Small intestine (tissue), 7 donors: ENCODE measurements at regions not wholly inside any gene's neighbourhood (a gene's known extent, or its start where the extent isn't known, plus 50 kb on each side); places are given as distances from the start of the nearest gene placed in this dataset.

Experiments used
- DNase-seq, 2 donors: peaks; one replicate each; pipeline versions ENCODE4 v3.0.0 to v3.0.0-alpha.2; 2013
- FAIRE-seq: peaks from 2 replicates; lab custom pipeline; 2012; peaks lifted over from hg19 to GRCh38; lab: Jason Lieb, UNC
- H3K27ac ChIP-seq, 3 donors: one replicate each; pipeline ENCODE4 v1.5.1; 2013; ENCODE audit warnings: low read length in 2 of 3, mild to moderate bottlenecking in 2 of 3, control low read depth in 1 of 3, inconsistent platforms in 1 of 3, low read depth in 1 of 3, moderate library complexity in 1 of 3
- H3K27me3 ChIP-seq, 3 donors: one replicate each; pipeline ENCODE4 v1.6.1; 2013; ENCODE audit warnings: low read length in 3 of 3, inconsistent platforms in 1 of 3; ENCODE audit not compliant: control insufficient read depth in 3 of 3, insufficient read depth in 3 of 3
- H3K36me3 ChIP-seq, 3 donors: one replicate each; pipeline ENCODE4 v1.6.1; 2013; ENCODE audit warnings: low read length in 3 of 3, inconsistent platforms in 1 of 3, low read depth in 1 of 3, mild to moderate bottlenecking in 1 of 3, moderate library complexity in 1 of 3; ENCODE audit not compliant: control insufficient read depth in 3 of 3, insufficient read depth in 2 of 3
- H3K4me1 ChIP-seq, 3 donors: one replicate each; pipeline ENCODE4 v1.6.1; 2013; ENCODE audit warnings: low read length in 2 of 3, inconsistent platforms in 1 of 3, low read depth in 1 of 3, mild to moderate bottlenecking in 1 of 3, moderate library complexity in 1 of 3; ENCODE audit not compliant: control insufficient read depth in 3 of 3, insufficient read depth in 2 of 3
- H3K4me3 ChIP-seq, 3 donors: one replicate each; pipeline ENCODE4 v1.5.1; 2013; ENCODE audit warnings: low read length in 3 of 3, control low read depth in 1 of 3, inconsistent platforms in 1 of 3, low read depth in 1 of 3, mild to moderate bottlenecking in 1 of 3, moderate library complexity in 1 of 3
- H3K9me3 ChIP-seq, 2 donors: one replicate each; pipeline ENCODE4 v1.6.1; 2013; ENCODE audit warnings: low read depth in 1 of 2, low read length in 1 of 2; ENCODE audit not compliant: control insufficient read depth in 2 of 2, insufficient read depth in 1 of 2
- WGBS, 3 donors: extraction: QIAGEN DNeasy Blood & Tissue Kit; methylation state at CpG; one replicate each; pipeline ENCODE4 v1.1.7; 2013; 5-methylcytosine and 5-hydroxymethylcytosine counted together
- donor health status: healthy with polysubstance abuse.
- donor health status: control.
- donor health status: control.
- donor health status: Bipolar disorder and iron deficiency.
- donor health status: healthy.

DNA sequence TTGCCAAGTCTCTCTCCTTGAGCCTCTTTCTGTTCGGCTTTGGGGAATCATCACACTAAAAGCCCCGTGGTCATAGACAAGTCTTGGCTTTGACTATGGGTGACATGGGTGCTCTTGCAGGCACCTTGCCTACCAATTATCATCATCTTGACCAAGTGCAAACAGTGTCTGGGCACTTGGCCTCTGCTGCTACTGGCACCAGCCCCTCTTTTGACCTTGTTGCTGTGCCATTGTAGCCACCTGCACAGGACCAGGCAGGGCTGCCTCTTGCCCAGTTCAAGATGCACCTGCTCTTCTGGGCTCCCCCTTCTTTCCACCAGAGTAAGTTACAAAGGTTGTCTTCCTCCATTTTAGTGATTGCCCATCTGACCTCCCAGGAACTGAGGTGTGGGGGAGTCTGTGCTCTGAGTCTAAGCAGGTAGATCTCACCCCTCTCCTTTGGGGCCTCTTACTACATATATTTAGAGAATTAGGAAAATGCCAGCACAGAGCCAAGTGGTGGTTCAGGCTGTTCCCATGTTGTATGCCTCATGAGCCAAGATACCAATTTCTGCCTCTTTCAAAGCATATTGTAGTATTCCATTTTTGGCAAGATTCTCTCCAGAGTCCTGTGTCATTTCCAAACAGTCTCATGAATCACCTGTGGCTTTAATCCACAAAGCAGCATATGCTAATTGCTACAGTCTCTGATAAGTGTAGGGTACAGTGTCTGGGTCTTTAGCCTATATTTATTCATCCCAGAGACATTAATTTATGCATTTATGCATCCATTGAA, 142.9 kb upstream of the DAP start:
- Histone ChIP-seq H3K36me3 (no peaks in the 10 kb centered on the region), H3K9me3 (no peaks in the 10 kb centered on the region), H3K27ac (no peak overlapping the region), H3K4me3 (no peak overlapping the region), H3K4me1 (no peaks in the 10 kb centered on the region), H3K27me3 (peaks cover 0 to 2% (median 0%) of the 10 kb centered on the region in 3 donors)
- WGBS, 3 donors = 79 to 90% (median 89%) methylated on average over 2 of the region's 2 CpGs
- DNase-seq = no peak
- no peak for FAIRE-seq

DNA sequence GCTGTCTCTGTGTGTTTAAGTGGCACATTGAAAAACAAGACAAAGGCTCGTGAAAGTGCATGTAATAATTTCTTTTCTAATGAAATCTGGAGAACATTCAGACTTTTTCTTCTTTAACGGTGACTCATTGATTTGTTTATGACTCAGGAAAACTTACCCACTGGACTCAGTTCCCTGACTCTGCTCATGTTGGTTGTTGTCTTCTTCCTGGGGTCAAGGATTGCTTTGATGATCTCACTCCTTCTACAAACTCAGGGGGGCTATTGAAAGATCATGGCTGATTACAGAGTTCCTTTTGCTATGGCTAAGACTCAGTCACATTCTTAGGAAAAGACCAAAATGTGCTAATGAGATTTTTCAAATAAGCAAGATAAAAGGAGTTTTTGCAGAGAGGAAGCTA, 141.1 kb upstream of the DAP start:
- no peaks in the 10 kb centered on the region for H3K9me3 ChIP-seq
- no peak overlapping the region for H3K27ac ChIP-seq
- H3K4me1 ChIP-seq = no peaks in the 10 kb centered on the region
- H3K27me3 ChIP-seq = peaks cover 0 to 4% (median 0%) of the 10 kb centered on the region in 3 donors
- no peaks in the 10 kb centered on the region for H3K36me3 ChIP-seq
- DNase-seq (no peak), FAIRE-seq (no peak)
- 24 to 52% (median 38%) methylated on average over 2 of the region's 2 CpGs for WGBS, 3 donors
- no peak overlapping the region for H3K4me3 ChIP-seq

DNA sequence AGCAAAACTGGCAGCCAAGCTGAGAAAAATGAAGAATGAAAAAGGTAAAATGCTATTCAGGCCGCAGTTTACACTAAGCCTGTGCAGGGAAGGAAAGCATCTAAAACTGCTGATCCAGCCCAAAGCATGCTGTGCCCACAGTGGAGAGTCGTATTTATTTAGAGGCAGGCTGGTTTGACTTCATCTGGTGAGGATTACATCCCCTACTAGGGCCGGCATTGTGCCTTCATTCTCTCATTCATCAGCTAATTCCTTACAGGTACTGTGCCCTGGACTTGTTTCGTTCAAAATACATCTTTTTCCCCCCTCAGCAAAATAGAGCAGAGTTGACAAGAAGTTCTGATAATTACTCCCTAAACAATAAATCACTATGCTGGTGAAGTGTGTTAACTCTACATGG, 137.5 kb upstream of the DAP start:
- Histone ChIP-seq H3K4me3 (no peak overlapping the region), H3K36me3 (no peaks in the 10 kb centered on the region), H3K9me3 (no peaks in the 10 kb centered on the region), H3K27me3 (peaks cover 0 to 2% (median 0%) of the 10 kb centered on the region in 3 donors), H3K27ac (no peak overlapping the region), H3K4me1 (no peaks in the 10 kb centered on the region)
- DNase-seq = no peak
- no peak for FAIRE-seq
- 71 to 78% (median 73%) methylated on average over 4 of the region's 4 CpGs for WGBS, 3 donors

DNA sequence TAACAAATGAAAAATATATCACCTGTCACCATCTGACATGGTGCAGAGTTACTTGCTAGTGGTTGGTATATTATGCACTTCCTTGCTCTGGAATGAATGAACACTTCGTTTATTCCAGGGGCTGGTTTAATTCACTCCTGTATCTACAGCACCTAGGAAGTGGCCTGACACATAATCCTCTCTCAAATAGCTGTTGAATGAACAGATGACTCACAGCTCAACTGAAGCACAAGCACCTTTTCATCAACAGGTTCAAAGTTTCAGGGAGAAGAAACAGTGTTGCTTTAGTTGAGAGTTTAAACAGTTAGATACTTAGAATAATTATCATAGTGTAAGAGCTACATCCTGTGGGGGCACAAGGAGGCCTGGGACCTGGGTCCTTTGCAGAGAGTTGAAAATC, 135.0 kb upstream of the DAP start:
- WGBS, 3 donors = 31 to 64% (median 45%) methylated on average over 1 of the region's 1 CpG

DNA sequence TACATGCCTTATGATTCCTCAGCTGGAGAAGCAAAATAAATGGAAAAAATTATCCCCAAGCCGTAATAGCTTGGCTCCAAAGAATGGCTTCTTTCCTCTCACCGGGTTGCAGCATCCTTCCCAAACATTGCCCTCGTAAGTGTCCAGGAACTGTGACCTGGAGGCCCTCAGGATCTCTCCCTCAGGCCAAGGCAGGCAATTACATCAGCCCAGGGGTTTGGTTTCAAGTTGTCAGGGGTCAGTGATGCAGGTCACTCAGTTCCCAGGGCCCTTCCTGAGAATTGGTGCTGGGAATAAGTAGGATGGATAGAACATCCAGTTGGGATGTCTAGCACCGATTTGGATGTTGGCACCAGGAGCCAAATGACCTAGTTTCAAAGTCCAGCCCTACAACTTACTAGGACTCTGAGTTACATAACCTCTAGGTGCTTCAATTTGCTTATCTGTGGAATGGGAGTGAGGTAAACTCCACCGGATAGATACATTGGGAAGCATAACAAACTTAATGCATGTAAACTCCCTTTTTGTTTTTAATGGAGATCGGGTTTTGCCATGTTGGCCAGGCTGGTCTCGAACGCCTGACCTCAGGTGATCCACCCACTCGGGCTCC, 133.5 kb upstream of the DAP start:
- peaks cover 0 to 2% (median 0%) of the 10 kb centered on the region in 3 donors for H3K27me3 ChIP-seq
- no peak overlapping the region for H3K27ac ChIP-seq
- DNase-seq (no peak), FAIRE-seq (no peak)
- no peak overlapping the region for H3K4me3 ChIP-seq
- H3K9me3 ChIP-seq = no peaks in the 10 kb centered on the region
- H3K4me1 ChIP-seq = no peaks in the 10 kb centered on the region
- WGBS, 3 donors = 66 to 72% (median 71%) methylated on average over 9 of the region's 9 CpGs
- H3K36me3 ChIP-seq = no peaks in the 10 kb centered on the region

More for the DNA sequence above, 135.0 kb upstream of the DAP start:
- no peaks in the 10 kb centered on the region for H3K9me3 ChIP-seq
- H3K4me1 ChIP-seq = no peaks in the 10 kb centered on the region
- FAIRE-seq (no peak), DNase-seq (no peak)
- peaks cover 0 to 2% (median 0%) of the 10 kb centered on the region in 3 donors for H3K27me3 ChIP-seq
- no peak overlapping the region for H3K4me3 ChIP-seq
- H3K36me3 ChIP-seq = no peaks in the 10 kb centered on the region
- no peak overlapping the region for H3K27ac ChIP-seq

DNA sequence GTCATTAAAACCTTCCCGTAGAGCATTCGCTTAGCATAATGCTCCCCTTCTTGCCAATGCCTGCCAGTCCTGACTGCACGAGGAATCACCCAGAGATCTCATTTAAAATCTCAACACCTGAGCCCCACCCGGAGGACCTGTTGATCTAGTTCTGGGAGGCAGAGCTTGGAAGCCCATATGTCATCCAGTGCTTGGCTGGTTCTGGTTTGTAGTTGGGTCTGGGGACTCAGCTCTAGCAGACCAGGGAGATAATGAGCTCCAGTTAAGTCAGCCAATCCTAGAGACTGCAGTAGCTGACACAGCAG, 131.8 kb upstream of the DAP start:
- H3K27ac ChIP-seq = no peak overlapping the region
- H3K9me3 ChIP-seq = no peaks in the 10 kb centered on the region
- DNase-seq (no peak), FAIRE-seq (no peak)
- no peak overlapping the region for H3K4me3 ChIP-seq
- H3K36me3 ChIP-seq = no peaks in the 10 kb centered on the region
- no peaks in the 10 kb centered on the region for H3K4me1 ChIP-seq
- no peaks in the 10 kb centered on the region for H3K27me3 ChIP-seq
- WGBS, 3 donors = 82 to 92% (median 84%) methylated on average over 4 of the region's 4 CpGs

DNA sequence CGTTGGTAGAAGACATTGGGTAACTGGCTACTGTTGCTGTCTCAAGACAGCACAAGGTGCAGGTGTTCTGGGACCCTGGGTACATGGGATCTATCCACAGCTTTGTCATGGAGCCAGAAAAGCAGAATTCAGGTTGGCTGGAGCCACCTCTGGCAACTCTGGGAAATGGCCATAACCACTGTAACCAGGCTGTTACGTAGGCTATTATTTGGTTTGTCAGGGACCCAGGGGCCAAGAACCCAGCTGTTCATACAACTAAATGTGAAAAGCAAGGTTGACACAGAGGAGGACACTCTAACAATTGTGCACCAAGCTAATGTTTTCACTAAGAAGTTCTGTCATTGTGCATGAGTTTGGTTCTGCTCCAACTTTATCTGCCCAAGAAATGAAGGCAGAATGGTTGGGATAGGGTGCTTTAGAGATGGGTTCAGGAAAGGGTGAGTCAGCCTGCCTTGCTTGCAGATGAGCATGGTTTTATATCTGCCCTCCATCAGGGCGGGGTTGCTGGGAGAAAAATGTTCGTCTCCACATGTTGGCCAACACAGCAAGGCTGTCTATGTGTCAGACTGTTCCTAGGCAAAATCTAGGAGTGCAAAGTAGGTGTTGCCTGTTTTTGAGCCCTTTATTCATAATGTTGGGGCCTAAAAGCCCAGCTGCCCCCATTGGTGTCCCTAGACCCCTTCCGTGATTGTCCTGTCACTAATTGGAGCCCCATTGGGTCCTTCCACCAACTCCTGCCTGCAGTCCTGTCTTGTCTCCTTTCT, 131.3 kb upstream of the DAP start:
- 64 to 84% (median 66%) methylated on average over 5 of the region's 5 CpGs for WGBS, 3 donors
- no peaks in the 10 kb centered on the region for H3K4me1 ChIP-seq
- no peak for DNase-seq
- no peak overlapping the region for H3K4me3 ChIP-seq
- no peaks in the 10 kb centered on the region for H3K9me3 ChIP-seq
- H3K27ac ChIP-seq = no peak overlapping the region
- no peak for FAIRE-seq
- H3K36me3 ChIP-seq = no peaks in the 10 kb centered on the region
- no peaks in the 10 kb centered on the region for H3K27me3 ChIP-seq

DNA sequence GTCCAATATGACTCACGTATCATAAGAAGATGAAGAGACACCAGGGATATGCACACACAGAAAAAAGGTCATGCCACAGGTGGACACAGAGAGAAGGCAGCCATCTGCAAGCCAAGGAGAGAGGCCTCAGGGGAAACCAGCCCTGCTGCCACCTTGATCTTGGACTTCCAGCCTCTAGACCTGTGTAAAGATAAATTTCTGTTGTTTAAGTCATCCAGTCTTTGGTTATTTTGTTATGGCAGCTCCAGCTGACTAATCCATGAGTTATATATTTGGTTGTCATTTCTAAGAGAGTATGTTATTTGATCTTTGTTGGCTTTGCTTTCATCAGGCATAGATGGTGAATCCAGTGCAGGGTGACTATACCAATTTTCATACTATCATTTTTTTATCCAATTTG, 130.2 kb upstream of the DAP start:
- Histone ChIP-seq H3K27me3 (no peaks in the 10 kb centered on the region), H3K4me1 (no peaks in the 10 kb centered on the region), H3K27ac (no peak overlapping the region), H3K36me3 (no peaks in the 10 kb centered on the region), H3K9me3 (no peaks in the 10 kb centered on the region), H3K4me3 (no peak overlapping the region)
- no peak for DNase-seq
- 55 to 86% (median 85%) methylated on average over 1 of the region's 1 CpG for WGBS, 3 donors
- no peak for FAIRE-seq
